ENCODE measurements at regions not wholly inside any gene's neighbourhood (a gene's known extent, or its start where the extent isn't known, plus 50 kb on each side); places are given as distances from the start of the nearest gene placed in this dataset.

DNA sequence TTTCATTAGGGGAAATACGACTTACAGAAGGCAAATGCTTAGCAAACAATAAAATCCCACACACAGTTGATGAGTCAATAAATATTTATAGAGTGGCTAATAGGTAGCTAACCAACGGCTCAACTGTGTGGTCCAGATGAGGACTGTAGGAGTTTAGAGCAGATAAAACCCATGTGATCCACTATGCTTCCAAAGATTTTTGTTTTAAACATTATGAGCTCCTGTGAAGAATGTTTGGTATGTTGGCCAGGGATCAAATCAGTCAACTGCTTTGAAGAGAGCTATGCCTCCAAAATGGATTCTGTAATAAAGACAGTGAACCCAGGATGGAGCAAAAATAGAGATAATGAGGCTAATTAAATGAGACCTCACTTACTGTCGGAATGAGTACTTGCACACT lies 72.3 kb upstream of the COL11A1 start:
- no peak for ATAC-seq (ENCODE audit: low FRiP score in 2 of 2)
- H3K27me3 ChIP-seq = no peaks in the 10 kb centered on the region
- H3K27ac ChIP-seq = no peak overlapping the region
- no peaks in the 10 kb centered on the region for H3K36me3 ChIP-seq
- 31 to 42% methylated on average over 3 of the region's 3 CpGs for WGBS, 2 donors
- no peaks in the 10 kb centered on the region for H3K4me1 ChIP-seq
- TF ChIP-seq POLR2A (IDR thresholded peaks at IDR 0.05) (no peak), EP300 (IDR thresholded peaks at IDR 0.05) (no peak), POLR2AphosphoS5 (IDR thresholded peaks at IDR 0.05) (no peak)
- TF ChIP-seq, protein P1, sequence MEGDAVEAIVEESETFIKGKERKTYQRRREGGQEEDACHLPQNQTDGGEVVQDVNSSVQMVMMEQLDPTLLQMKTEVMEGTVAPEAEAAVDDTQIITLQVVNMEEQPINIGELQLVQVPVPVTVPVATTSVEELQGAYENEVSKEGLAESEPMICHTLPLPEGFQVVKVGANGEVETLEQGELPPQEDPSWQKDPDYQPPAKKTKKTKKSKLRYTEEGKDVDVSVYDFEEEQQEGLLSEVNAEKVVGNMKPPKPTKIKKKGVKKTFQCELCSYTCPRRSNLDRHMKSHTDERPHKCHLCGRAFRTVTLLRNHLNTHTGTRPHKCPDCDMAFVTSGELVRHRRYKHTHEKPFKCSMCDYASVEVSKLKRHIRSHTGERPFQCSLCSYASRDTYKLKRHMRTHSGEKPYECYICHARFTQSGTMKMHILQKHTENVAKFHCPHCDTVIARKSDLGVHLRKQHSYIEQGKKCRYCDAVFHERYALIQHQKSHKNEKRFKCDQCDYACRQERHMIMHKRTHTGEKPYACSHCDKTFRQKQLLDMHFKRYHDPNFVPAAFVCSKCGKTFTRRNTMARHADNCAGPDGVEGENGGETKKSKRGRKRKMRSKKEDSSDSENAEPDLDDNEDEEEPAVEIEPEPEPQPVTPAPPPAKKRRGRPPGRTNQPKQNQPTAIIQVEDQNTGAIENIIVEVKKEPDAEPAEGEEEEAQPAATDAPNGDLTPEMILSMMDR (IDR thresholded peaks at IDR 0.05) = no peak
- no peak for DNase-seq
- no peak overlapping the region for H3K4me3 ChIP-seq
- H3K9me3 ChIP-seq = no peaks in the 10 kb centered on the region

DNA sequence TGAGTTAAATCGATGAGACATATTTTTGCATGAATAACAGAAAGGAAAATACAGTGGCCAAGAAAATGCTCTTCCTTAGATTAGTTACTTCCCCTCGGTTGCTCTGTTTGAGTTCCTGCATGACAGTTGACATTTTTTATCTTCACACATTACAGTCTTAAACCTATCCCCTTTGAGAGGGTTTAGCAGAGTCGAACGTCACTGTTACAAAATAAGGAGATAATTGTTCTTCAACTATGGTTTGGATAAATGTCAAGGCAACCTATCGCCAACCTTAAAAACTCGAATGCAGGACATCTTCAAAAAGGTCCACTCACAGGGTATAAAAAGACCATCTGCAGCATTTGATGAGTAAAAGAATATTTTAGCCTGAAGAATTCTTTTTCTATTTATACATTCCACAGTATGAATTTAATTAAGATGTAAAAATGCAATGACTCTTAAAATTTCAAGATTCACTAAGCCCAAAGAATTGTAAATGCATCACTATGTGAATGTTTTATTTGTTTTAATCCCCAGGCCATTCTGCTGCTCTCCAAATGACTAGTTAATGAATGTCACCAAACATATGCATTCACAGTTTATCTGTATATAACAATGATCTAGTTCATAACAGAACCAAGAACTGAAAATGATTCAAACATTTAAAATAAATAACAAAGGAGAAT lies 68.9 kb upstream of the COL11A1 start:
- WGBS, 2 donors = 68 to 78% methylated on average over 6 of the region's 6 CpGs
- Histone ChIP-seq H3K27me3 (no peaks in the 10 kb centered on the region), H3K36me3 (no peaks in the 10 kb centered on the region), H3K4me1 (no peaks in the 10 kb centered on the region), H3K9me3 (no peaks in the 10 kb centered on the region), H3K4me3 (no peak overlapping the region), H3K27ac (no peak overlapping the region)
- ATAC-seq (ENCODE audit: low FRiP score in 2 of 2) (no peak), DNase-seq (no peak)
- TF ChIP-seq POLR2AphosphoS5 (IDR thresholded peaks at IDR 0.05) (no peak), POLR2A (IDR thresholded peaks at IDR 0.05) (no peak), EP300 (IDR thresholded peaks at IDR 0.05) (no peak)
- TF ChIP-seq, protein P1 (IDR thresholded peaks at IDR 0.05) = no peak

DNA sequence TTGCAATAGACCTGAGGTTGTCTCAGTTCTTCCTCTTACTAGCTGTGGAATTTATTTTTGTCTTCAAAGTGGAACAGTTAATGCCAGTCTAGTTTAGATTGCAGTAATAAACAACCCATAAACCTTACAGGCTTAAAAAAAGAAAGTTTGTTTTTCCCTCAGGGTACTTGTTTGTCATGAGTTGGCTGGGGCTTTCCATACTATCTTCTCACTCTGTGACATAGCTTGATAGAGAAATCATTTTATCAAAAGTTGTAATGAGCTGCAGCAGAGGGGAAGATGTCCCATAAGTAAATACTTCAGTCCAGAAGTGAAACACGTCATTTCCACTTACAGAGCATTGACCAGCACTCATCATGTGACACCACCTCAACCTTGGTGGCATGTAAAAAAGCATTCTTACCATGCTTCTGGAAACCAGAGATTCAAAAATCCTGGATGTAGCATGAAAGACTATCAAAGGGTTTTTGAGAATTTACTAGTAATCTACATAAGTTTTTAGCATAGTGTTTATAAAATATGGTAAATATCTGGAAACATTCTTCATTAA lies 62.8 kb upstream of the COL11A1 start:
- H3K27ac ChIP-seq = no peak overlapping the region
- H3K4me1 ChIP-seq = no peaks in the 10 kb centered on the region
- no peak for TF ChIP-seq POLR2AphosphoS5 (IDR thresholded peaks at IDR 0.05)
- TF ChIP-seq POLR2A (IDR thresholded peaks at IDR 0.05) = no peak
- TF ChIP-seq, protein P1 (IDR thresholded peaks at IDR 0.05) = no peak
- TF ChIP-seq EP300 (IDR thresholded peaks at IDR 0.05) = no peak
- no peaks in the 10 kb centered on the region for H3K27me3 ChIP-seq
- H3K9me3 ChIP-seq = no peaks in the 10 kb centered on the region
- no peak overlapping the region for H3K4me3 ChIP-seq
- DNase-seq (no peak), ATAC-seq (ENCODE audit: low FRiP score in 2 of 2) (no peak)
- no peaks in the 10 kb centered on the region for H3K36me3 ChIP-seq
- 54 to 74% methylated on average over 1 of the region's 1 CpG for WGBS, 2 donors

DNA sequence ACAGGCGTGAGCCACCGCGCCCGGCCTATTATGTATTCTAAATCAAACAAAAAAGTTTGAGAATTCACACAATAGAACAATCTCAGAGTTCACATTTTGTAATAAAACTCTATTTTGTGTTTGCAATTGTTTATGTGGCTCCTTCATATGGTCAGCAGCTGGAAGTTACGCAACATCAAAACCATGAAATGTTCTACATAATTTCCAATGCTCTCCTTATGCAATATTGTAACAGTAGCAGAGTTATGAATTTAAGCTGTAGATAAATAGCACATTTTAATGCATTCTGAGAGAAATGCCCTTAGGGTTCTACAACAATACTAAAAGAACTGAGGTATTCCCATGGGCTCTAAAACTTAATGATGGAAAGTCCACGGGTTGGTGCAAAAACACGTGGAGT lies 62.3 kb upstream of the COL11A1 start:
- no peak for TF ChIP-seq POLR2A (IDR thresholded peaks at IDR 0.05)
- TF ChIP-seq EP300 (IDR thresholded peaks at IDR 0.05) = no peak
- no peak for TF ChIP-seq POLR2AphosphoS5 (IDR thresholded peaks at IDR 0.05)
- TF ChIP-seq, protein P1 (IDR thresholded peaks at IDR 0.05) = no peak
- H3K36me3 ChIP-seq = no peaks in the 10 kb centered on the region
- H3K9me3 ChIP-seq = no peaks in the 10 kb centered on the region
- H3K27me3 ChIP-seq = no peaks in the 10 kb centered on the region
- ATAC-seq (ENCODE audit: low FRiP score in 2 of 2) (no peak), DNase-seq (peak in 1 of 2 donors; percentile 21)
- H3K4me3 ChIP-seq = no peak overlapping the region
- H3K4me1 ChIP-seq = no peaks in the 10 kb centered on the region
- 94 to 95% methylated on average over 7 of the region's 7 CpGs for WGBS, 2 donors
- no peak overlapping the region for H3K27ac ChIP-seq

DNA sequence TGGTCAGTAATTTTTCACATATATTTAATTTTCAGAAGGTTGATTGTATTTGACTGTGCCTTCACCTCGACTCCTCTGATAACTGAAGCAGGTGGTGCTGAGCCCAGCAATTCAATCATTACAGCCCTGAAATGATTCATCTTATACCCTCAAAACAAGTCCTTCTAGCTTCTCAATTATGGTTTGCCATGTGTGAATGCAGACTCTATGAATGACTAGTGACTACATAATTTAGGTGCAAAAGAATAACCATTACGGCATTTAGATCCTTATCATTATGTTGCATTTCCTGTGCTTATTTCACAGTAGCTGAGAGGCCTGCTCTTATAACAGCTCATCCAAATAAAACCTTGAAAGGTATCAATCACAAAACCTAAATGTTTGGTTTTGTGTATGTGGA lies 54.0 kb upstream of the COL11A1 start:
- no peak for ATAC-seq (ENCODE audit: low FRiP score in 2 of 2)

More for the DNA sequence above, 54.0 kb upstream of the COL11A1 start:
- H3K9me3 ChIP-seq = no peaks in the 10 kb centered on the region
- WGBS, 2 donors = 64 to 70% methylated on average over 2 of the region's 2 CpGs
- H3K27ac ChIP-seq = no peak overlapping the region
- no peaks in the 10 kb centered on the region for H3K27me3 ChIP-seq
- no peaks in the 10 kb centered on the region for H3K36me3 ChIP-seq
- TF ChIP-seq, protein P1 (IDR thresholded peaks at IDR 0.05) = no peak
- no peak for TF ChIP-seq EP300 (IDR thresholded peaks at IDR 0.05)
- no peak for TF ChIP-seq POLR2A (IDR thresholded peaks at IDR 0.05)
- TF ChIP-seq POLR2AphosphoS5 (IDR thresholded peaks at IDR 0.05) = no peak
- H3K4me3 ChIP-seq = no peak overlapping the region
- no peaks in the 10 kb centered on the region for H3K4me1 ChIP-seq
- DNase-seq = no peak

Measured in upper lobe of left lung (tissue), 6 donors.